ENCODE measurements at regions not wholly inside any gene's neighbourhood (a gene's known extent, or its start where the extent isn't known, plus 50 kb on each side); places are given as distances from the start of the nearest gene placed in this dataset.

DNA sequence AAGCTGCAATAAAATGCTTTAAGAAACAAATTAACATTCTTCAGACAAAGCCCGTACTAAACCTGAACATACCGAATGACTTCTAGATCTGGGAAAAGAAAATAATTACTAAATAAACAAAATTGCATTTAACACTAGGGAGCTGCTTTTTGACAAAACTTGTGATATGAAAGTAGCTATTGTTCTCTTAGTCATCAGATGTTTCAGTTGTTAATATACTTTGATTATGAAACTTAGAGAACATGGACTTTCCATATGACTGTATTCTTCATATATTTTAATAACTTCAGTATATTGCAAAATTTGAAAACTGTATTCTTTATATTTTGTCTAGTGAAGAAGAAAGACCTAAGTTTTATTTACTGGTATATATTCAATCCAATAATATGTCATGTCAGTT lies 1262.1 kb downstream of the NCAM2 start:
- Histone ChIP-seq H3K27ac (ENCODE audit: low read depth, low read length) (no peak overlapping the region), H3K4me2 (ENCODE audit: low read depth, low read length, poor library complexity, severe bottlenecking) (no peak overlapping the region), H3K4me3 (ENCODE audit: insufficient read depth, low read length, poor library complexity, severe bottlenecking) (no peak overlapping the region), H3K27me3 (ENCODE audit: low read length) (no peaks in the 10 kb centered on the region), H3K9me3 (ENCODE audit: insufficient read depth, low read length) (no peaks in the 10 kb centered on the region), H2AFZ (ENCODE audit: low read depth, low read length, severe bottlenecking) (no peak overlapping the region), H3K79me2 (ENCODE audit: insufficient read depth, low read length) (no peaks in the 10 kb centered on the region), H3K36me3 (ENCODE audit: low read length) (no peaks in the 10 kb centered on the region), H3K9me2 (replicated peaks; ENCODE audit: insufficient read depth, low read length) (no peaks in the 10 kb centered on the region), H3F3A (ENCODE audit: insufficient read depth) (no peaks in the 10 kb centered on the region), H3K9ac (ENCODE audit: low read length) (no peak overlapping the region), H4K20me1 (ENCODE audit: low read depth, low read length) (no peaks in the 10 kb centered on the region)
- TF ChIP-seq EZH2phosphoT487 (conservative IDR thresholded peaks at IDR 0.05; ENCODE audit: low read length), result no peak
- TF ChIP-seq, protein P1, sequence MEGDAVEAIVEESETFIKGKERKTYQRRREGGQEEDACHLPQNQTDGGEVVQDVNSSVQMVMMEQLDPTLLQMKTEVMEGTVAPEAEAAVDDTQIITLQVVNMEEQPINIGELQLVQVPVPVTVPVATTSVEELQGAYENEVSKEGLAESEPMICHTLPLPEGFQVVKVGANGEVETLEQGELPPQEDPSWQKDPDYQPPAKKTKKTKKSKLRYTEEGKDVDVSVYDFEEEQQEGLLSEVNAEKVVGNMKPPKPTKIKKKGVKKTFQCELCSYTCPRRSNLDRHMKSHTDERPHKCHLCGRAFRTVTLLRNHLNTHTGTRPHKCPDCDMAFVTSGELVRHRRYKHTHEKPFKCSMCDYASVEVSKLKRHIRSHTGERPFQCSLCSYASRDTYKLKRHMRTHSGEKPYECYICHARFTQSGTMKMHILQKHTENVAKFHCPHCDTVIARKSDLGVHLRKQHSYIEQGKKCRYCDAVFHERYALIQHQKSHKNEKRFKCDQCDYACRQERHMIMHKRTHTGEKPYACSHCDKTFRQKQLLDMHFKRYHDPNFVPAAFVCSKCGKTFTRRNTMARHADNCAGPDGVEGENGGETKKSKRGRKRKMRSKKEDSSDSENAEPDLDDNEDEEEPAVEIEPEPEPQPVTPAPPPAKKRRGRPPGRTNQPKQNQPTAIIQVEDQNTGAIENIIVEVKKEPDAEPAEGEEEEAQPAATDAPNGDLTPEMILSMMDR (IDR thresholded peaks at IDR 0.05; ENCODE audit: insufficient read depth, low read length, poor library complexity, severe bottlenecking), result no peak

DNA sequence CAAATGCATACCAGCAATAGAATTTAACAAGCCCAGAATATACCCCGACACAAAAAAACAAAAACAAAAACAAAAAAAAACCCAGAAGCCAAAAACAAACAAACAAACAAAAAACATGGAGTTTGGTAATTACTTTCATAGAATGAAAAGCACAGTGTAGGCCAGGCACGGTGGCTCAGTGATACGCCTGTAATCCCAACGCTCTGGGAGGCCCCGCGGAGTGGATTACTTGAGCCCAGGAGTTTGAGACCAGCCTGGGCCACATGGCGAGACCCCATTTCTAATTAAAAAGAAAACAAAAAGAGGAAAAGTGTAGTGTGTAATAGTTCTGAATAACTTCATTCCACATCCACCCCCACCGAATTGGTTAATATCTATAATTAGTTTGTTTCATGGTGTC lies 1265.7 kb downstream of the NCAM2 start:
- no peaks in the 10 kb centered on the region for H3K27me3 ChIP-seq (ENCODE audit: low read length)
- no peak overlapping the region for H3K27ac ChIP-seq (ENCODE audit: low read depth, low read length)
- TF ChIP-seq, protein P1 (IDR thresholded peaks at IDR 0.05; ENCODE audit: insufficient read depth, low read length, poor library complexity, severe bottlenecking), result no peak
- no peak for TF ChIP-seq EZH2phosphoT487 (conservative IDR thresholded peaks at IDR 0.05; ENCODE audit: low read length)
- no peak overlapping the region for H3K4me2 ChIP-seq (ENCODE audit: low read depth, low read length, poor library complexity, severe bottlenecking)
- H3K79me2 ChIP-seq (ENCODE audit: insufficient read depth, low read length), result no peaks in the 10 kb centered on the region
- H3K4me3 ChIP-seq (ENCODE audit: insufficient read depth, low read length, poor library complexity, severe bottlenecking), result no peak overlapping the region
- no peak overlapping the region for H3K9ac ChIP-seq (ENCODE audit: low read length)
- H3F3A ChIP-seq (ENCODE audit: insufficient read depth), result no peaks in the 10 kb centered on the region
- no peaks in the 10 kb centered on the region for H3K36me3 ChIP-seq (ENCODE audit: low read length)
- no peaks in the 10 kb centered on the region for H4K20me1 ChIP-seq (ENCODE audit: low read depth, low read length)
- no peak overlapping the region for H2AFZ ChIP-seq (ENCODE audit: low read depth, low read length, severe bottlenecking)
- H3K9me2 ChIP-seq (replicated peaks; ENCODE audit: insufficient read depth, low read length), result no peaks in the 10 kb centered on the region
- no peaks in the 10 kb centered on the region for H3K9me3 ChIP-seq (ENCODE audit: insufficient read depth, low read length)

DNA sequence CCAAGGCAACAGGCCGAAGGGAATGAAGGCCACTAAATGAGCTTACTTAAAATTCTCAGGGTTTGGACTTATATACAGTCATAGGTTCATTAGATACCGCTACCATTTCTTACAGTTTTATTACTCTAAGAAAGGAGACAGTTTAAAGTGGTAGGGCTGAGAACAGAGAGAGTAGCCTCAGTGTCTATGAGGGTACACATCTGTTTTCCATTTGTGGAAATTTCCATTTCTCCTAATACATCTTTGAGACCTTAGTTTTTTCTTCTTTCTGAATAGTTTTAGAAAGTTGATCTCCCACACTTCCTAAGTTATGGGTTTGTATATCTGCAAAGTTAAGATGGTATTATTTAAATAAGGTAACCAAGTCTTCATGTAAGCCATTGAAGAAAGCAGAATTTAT lies 1279.1 kb downstream of the NCAM2 start:
- no peak for TF ChIP-seq EZH2phosphoT487 (conservative IDR thresholded peaks at IDR 0.05; ENCODE audit: low read length)
- TF ChIP-seq, protein P1 (IDR thresholded peaks at IDR 0.05; ENCODE audit: insufficient read depth, low read length, poor library complexity, severe bottlenecking), result no peak

More for the DNA sequence above, 1279.1 kb downstream of the NCAM2 start:
- Histone ChIP-seq H3K27me3 (ENCODE audit: low read length) (no peaks in the 10 kb centered on the region), H2AFZ (ENCODE audit: low read depth, low read length, severe bottlenecking) (no peak overlapping the region), H3K4me3 (ENCODE audit: insufficient read depth, low read length, poor library complexity, severe bottlenecking) (no peak overlapping the region), H3K27ac (ENCODE audit: low read depth, low read length) (no peak overlapping the region), H4K20me1 (ENCODE audit: low read depth, low read length) (no peaks in the 10 kb centered on the region), H3K9me2 (replicated peaks; ENCODE audit: insufficient read depth, low read length) (no peaks in the 10 kb centered on the region), H3K36me3 (ENCODE audit: low read length) (no peaks in the 10 kb centered on the region), H3K4me2 (ENCODE audit: low read depth, low read length, poor library complexity, severe bottlenecking) (no peak overlapping the region), H3F3A (ENCODE audit: insufficient read depth) (no peaks in the 10 kb centered on the region), H3K9me3 (ENCODE audit: insufficient read depth, low read length) (no peaks in the 10 kb centered on the region), H3K79me2 (ENCODE audit: insufficient read depth, low read length) (no peaks in the 10 kb centered on the region), H3K9ac (ENCODE audit: low read length) (no peak overlapping the region)
